ENCODE measurements at regions not wholly inside any gene's neighbourhood (a gene's known extent, or its start where the extent isn't known, plus 50 kb on each side); places are given as distances from the start of the nearest gene placed in this dataset.
"Not testable (repeated sequence)": the region's sequence is repeated elsewhere in the genome, so short reads cannot be mapped to it uniquely, and the experiment has no call there.

- H3K4me3 ChIP-seq (ENCODE audit: low read length): no peak overlapping the region
- DNase-seq: peak; percentile 2
- no CpG with 5 or more reads among the region's 5 CpGs for WGBS (ENCODE audit: extremely low coverage, insufficient coverage, low lambda C conversion rate)
Observed at GRCh38 chr4:79198951-79199587, 126.8 kb downstream of the NAA11 start.

DNA sequence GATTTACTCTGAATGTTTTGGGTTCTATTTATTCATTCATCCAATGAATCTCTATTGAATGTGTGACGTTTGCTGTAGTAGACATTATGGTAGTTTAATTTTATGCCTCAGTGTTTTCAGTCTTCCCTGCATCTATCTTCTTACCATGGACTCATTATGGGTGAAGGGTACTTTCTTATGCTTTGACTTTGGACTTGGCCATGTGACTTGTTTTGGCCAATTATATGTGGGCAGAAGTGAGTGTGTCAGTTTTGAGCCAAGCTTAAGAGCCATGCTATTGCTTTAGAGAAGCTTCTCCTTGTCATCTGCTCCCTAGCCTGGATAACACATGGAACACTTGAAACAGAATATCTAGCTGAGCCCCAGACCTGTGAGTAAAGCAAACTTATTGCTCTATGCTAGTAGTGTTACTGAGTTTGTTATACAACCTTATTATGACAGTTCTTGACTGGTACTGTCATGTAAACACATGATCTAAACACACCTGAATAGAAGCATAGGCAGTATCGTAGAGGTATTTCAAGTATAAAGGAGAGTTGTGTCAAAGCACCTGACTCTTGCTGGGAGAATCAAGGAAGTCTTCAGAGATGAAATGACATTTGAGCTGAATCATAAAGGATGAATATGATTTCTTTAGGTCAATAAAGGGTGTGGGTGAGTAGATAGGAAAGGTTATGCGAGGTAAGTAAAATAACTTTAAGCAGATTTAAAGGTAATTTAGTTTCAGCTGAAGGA lies 128.4 kb downstream of the NAA11 start:
- no peak overlapping the region for H2BK15ac ChIP-seq (replicated peaks; ENCODE audit: low read depth)
- no peak overlapping the region for H3K56ac ChIP-seq (ENCODE audit: low read length)
- H3K79me2 ChIP-seq (ENCODE audit: control insufficient read depth, insufficient read depth, low read length): no peaks in the 10 kb centered on the region
- H3K27me3 ChIP-seq (ENCODE audit: insufficient read depth, low read length, poor library complexity): no peaks in the 10 kb centered on the region
- H3K36me3 ChIP-seq (ENCODE audit: control insufficient read depth, insufficient read depth, low read length): no peaks in the 10 kb centered on the region
- WGBS (ENCODE audit: extremely low coverage, insufficient coverage, low lambda C conversion rate): 100% methylated on average over 1 of the region's 3 CpGs
- no peak for DNase-seq
- H2AK5ac ChIP-seq (ENCODE audit: low read length): no peak overlapping the region
- H3K4me3 ChIP-seq (ENCODE audit: low read length): no peak overlapping the region
- H3K27ac ChIP-seq (ENCODE audit: low read depth, low read length): no peak overlapping the region
- no peak overlapping the region for H2BK5ac ChIP-seq (ENCODE audit: low read length)
- H3K4ac ChIP-seq (ENCODE audit: low read depth, low read length): no peak overlapping the region
- no peak overlapping the region for H3K23ac ChIP-seq (ENCODE audit: low read length)
- no peak overlapping the region for H4K5ac ChIP-seq (ENCODE audit: low read length)
- H3K4me1 ChIP-seq (ENCODE audit: control insufficient read depth, low read depth, low read length): no peaks in the 10 kb centered on the region
- H3K18ac ChIP-seq (ENCODE audit: low read length): no peak overlapping the region
- no peak overlapping the region for H3K4me2 ChIP-seq (ENCODE audit: low read length)
- H3K79me1 ChIP-seq (ENCODE audit: low read length): no peaks in the 10 kb centered on the region
- H2BK120ac ChIP-seq (ENCODE audit: low read depth, low read length): no peak overlapping the region
- no peak overlapping the region for H4K8ac ChIP-seq (ENCODE audit: low read depth, low read length)
- H3K9ac ChIP-seq (ENCODE audit: low read length): no peak overlapping the region

More at GRCh38 chr4:79198951-79199587, 126.8 kb downstream of the NAA11 start:
- no peak overlapping the region for H4K8ac ChIP-seq (ENCODE audit: low read depth, low read length)
- H3K79me2 ChIP-seq (ENCODE audit: control insufficient read depth, insufficient read depth, low read length): no peaks in the 10 kb centered on the region
- no peak overlapping the region for H2BK120ac ChIP-seq (ENCODE audit: low read depth, low read length)
- no peak overlapping the region for H3K56ac ChIP-seq (ENCODE audit: low read length)
- no peaks in the 10 kb centered on the region for H3K4me1 ChIP-seq (ENCODE audit: control insufficient read depth, low read depth, low read length)
- no peak overlapping the region for H4K5ac ChIP-seq (ENCODE audit: low read length)
- H3K4me2 ChIP-seq (ENCODE audit: low read length): no peak overlapping the region
- no peak overlapping the region for H2BK5ac ChIP-seq (ENCODE audit: low read length)
- H2AK5ac ChIP-seq (ENCODE audit: low read length): no peak overlapping the region
- H3K9ac ChIP-seq (ENCODE audit: low read length): no peak overlapping the region
- no peaks in the 10 kb centered on the region for H3K36me3 ChIP-seq (ENCODE audit: control insufficient read depth, insufficient read depth, low read length)
- no peaks in the 10 kb centered on the region for H3K79me1 ChIP-seq (ENCODE audit: low read length)
- no peak overlapping the region for H3K4ac ChIP-seq (ENCODE audit: low read depth, low read length)
- H3K18ac ChIP-seq (ENCODE audit: low read length): no peak overlapping the region
- no peak overlapping the region for H3K27ac ChIP-seq (ENCODE audit: low read depth, low read length)
- no peak overlapping the region for H2BK15ac ChIP-seq (replicated peaks; ENCODE audit: low read depth)
- no peaks in the 10 kb centered on the region for H3K27me3 ChIP-seq (ENCODE audit: insufficient read depth, low read length, poor library complexity)
- H3K23ac ChIP-seq (ENCODE audit: low read length): no peak overlapping the region

DNA sequence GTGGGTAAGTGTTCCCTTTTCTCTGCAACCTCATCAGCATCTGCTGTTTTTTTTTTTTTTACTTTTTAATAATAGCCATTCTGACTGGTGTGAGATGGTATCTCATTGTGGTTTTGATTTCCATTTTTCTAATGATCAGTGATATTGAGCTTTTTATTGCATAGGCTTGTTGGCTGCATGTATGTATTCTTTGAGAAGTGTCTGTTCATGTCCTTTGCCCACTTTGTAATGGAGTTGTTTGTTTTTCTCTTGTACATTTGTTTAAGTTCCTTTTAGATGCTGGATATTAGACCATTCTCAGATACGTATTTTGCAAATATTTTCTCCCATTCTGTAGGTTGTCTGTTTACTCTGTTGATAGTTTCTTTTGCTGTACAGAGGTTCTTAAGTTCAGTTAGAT lies 134.6 kb downstream of the NAA11 start:
- H4K8ac ChIP-seq (ENCODE audit: low read depth, low read length); H3K27me3 ChIP-seq (ENCODE audit: insufficient read depth, low read length, poor library complexity); H2BK5ac ChIP-seq (ENCODE audit: low read length); H2BK120ac ChIP-seq (ENCODE audit: low read depth, low read length); H3K9ac ChIP-seq (ENCODE audit: low read length); H3K79me2 ChIP-seq (ENCODE audit: control insufficient read depth, insufficient read depth, low read length); H3K4me1 ChIP-seq (ENCODE audit: control insufficient read depth, low read depth, low read length); H3K4me3 ChIP-seq (ENCODE audit: low read length); H3K56ac ChIP-seq (ENCODE audit: low read length); H3K4ac ChIP-seq (ENCODE audit: low read depth, low read length); H3K36me3 ChIP-seq (ENCODE audit: control insufficient read depth, insufficient read depth, low read length); H3K79me1 ChIP-seq (ENCODE audit: low read length); H3K23ac ChIP-seq (ENCODE audit: low read length); H2AK5ac ChIP-seq (ENCODE audit: low read length); DNase-seq; H3K4me2 ChIP-seq (ENCODE audit: low read length); H2BK15ac ChIP-seq (replicated peaks; ENCODE audit: low read depth); H3K27ac ChIP-seq (ENCODE audit: low read depth, low read length); H3K18ac ChIP-seq (ENCODE audit: low read length); H4K5ac ChIP-seq (ENCODE audit: low read length): not testable (repeated sequence)
- WGBS (ENCODE audit: extremely low coverage, insufficient coverage, low lambda C conversion rate): no CpG with 5 or more reads among the region's 1 CpG

- Histone ChIP-seq H2AK5ac (ENCODE audit: low read length) (no peak overlapping the region), H2BK15ac (replicated peaks; ENCODE audit: low read depth) (no peak overlapping the region), H2BK120ac (ENCODE audit: low read depth, low read length) (no peak overlapping the region), H3K36me3 (ENCODE audit: control insufficient read depth, insufficient read depth, low read length) (no peaks in the 10 kb centered on the region), H3K79me1 (ENCODE audit: low read length) (no peaks in the 10 kb centered on the region), H3K4me1 (ENCODE audit: control insufficient read depth, low read depth, low read length) (no peaks in the 10 kb centered on the region), H3K4me3 (ENCODE audit: low read length) (no peak overlapping the region), H3K4ac (ENCODE audit: low read depth, low read length) (no peak overlapping the region), H3K56ac (ENCODE audit: low read length) (no peak overlapping the region), H2BK5ac (ENCODE audit: low read length) (no peak overlapping the region), H3K23ac (ENCODE audit: low read length) (no peak overlapping the region), H4K5ac (ENCODE audit: low read length) (no peak overlapping the region), H3K27ac (ENCODE audit: low read depth, low read length) (no peak overlapping the region), H3K9ac (ENCODE audit: low read length) (no peak overlapping the region), H3K79me2 (ENCODE audit: control insufficient read depth, insufficient read depth, low read length) (no peaks in the 10 kb centered on the region), H3K27me3 (ENCODE audit: insufficient read depth, low read length, poor library complexity) (no peaks in the 10 kb centered on the region), H3K4me2 (ENCODE audit: low read length) (no peak overlapping the region), H4K8ac (ENCODE audit: low read depth, low read length) (no peak overlapping the region), H3K18ac (ENCODE audit: low read length) (no peak overlapping the region)
- WGBS (ENCODE audit: extremely low coverage, insufficient coverage, low lambda C conversion rate): no CpG with 5 or more reads among the region's 3 CpGs
- DNase-seq: no peak
Observed at GRCh38 chr4:79185526-79186045, 140.3 kb downstream of the NAA11 start.

DNA sequence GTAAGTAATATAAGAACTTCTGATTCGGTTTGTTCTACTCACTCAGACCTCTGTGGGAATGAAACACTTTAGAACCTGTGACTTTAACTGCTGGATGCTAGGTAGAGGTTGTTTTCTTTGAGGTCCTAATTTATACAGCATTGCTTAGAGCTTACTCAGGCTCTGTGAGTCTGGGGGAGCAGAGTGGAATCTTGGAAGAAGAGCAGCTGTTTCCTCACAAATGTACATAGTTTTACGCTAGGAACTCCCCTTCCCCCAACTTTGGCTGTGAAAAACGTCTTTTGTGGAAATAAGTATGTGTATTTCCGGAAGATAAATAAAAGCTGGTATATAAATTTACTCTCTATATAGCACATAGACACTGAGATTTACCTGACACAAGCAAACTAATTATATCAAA lies 141.4 kb downstream of the NAA11 start:
- DNase-seq: peak; percentile 34
- Histone ChIP-seq H3K18ac (ENCODE audit: low read length) (no peak overlapping the region), H3K27me3 (ENCODE audit: insufficient read depth, low read length, poor library complexity) (no peaks in the 10 kb centered on the region), H4K8ac (ENCODE audit: low read depth, low read length) (no peak overlapping the region), H2BK15ac (replicated peaks; ENCODE audit: low read depth) (no peak overlapping the region), H2AK5ac (ENCODE audit: low read length) (no peak overlapping the region), H4K5ac (ENCODE audit: low read length) (no peak overlapping the region), H3K4ac (ENCODE audit: low read depth, low read length) (no peak overlapping the region), H3K23ac (ENCODE audit: low read length) (no peak overlapping the region), H3K56ac (ENCODE audit: low read length) (no peak overlapping the region), H3K79me1 (ENCODE audit: low read length) (no peaks in the 10 kb centered on the region), H3K36me3 (ENCODE audit: control insufficient read depth, insufficient read depth, low read length) (no peaks in the 10 kb centered on the region), H3K79me2 (ENCODE audit: control insufficient read depth, insufficient read depth, low read length) (no peaks in the 10 kb centered on the region), H3K4me3 (ENCODE audit: low read length) (no peak overlapping the region), H2BK5ac (ENCODE audit: low read length) (no peak overlapping the region), H3K9ac (ENCODE audit: low read length) (no peak overlapping the region), H3K27ac (ENCODE audit: low read depth, low read length) (no peak overlapping the region), H2BK120ac (ENCODE audit: low read depth, low read length) (no peak overlapping the region), H3K4me1 (ENCODE audit: control insufficient read depth, low read depth, low read length) (no peaks in the 10 kb centered on the region), H3K4me2 (ENCODE audit: low read length) (no peak overlapping the region)
- no CpG with 5 or more reads among the region's 4 CpGs for WGBS (ENCODE audit: extremely low coverage, insufficient coverage, low lambda C conversion rate)
